Fibroblast of lung (primary cell): ENCODE measurements at regions not wholly inside any gene's neighbourhood (a gene's known extent, or its start where the extent isn't known, plus 50 kb on each side); places are given as distances from the start of the nearest gene placed in this dataset.

Source experiments
- DNase-seq, 2 donors: peaks; one replicate each; pipeline versions ENCODE4 v3.0.0 to v3.0.0-alpha.2; 2010; ENCODE audit warnings: low read depth in 2 of 2
- H2AFZ ChIP-seq: 2 replicates; pipeline ENCODE4 v1.5.1; 2012; ENCODE audit warnings: low read length, control low read depth, inconsistent platforms
- H3K27ac ChIP-seq: 2 replicates; pipeline ENCODE4 v1.5.1; 2011; ENCODE audit warnings: low read length, control low read depth; ENCODE audit not compliant: insufficient read depth
- H3K27me3 ChIP-seq: 2 replicates; pipeline ENCODE4 v1.5.1; 2011; ENCODE audit warnings: mild to moderate bottlenecking, low read length; ENCODE audit not compliant: control insufficient read depth, insufficient read depth
- H3K36me3 ChIP-seq: 2 replicates; pipeline ENCODE4 v1.5.1; 2011; ENCODE audit warnings: low read length; ENCODE audit not compliant: control insufficient read depth, insufficient read depth
- H3K4me1 ChIP-seq: 2 replicates; pipeline ENCODE4 v1.5.1; 2011; ENCODE audit warnings: low read length; ENCODE audit not compliant: control insufficient read depth, insufficient read depth; ENCODE audit errors: extremely low read depth
- H3K4me2 ChIP-seq: 2 replicates; pipeline ENCODE4 v1.5.1; 2011; ENCODE audit warnings: low read length, control low read depth; ENCODE audit not compliant: insufficient read depth; ENCODE audit errors: extremely low read depth
- H3K4me3 ChIP-seq, 4 experiments: fragments of 200-600 bp in 1 of 4; sonication (generic) in 1 of 4; replicated peaks in 1 of 4; 2 replicates each; pipeline ENCODE4 v1.5.1; 2011 to 2016; ENCODE audit warnings: low read length in 4 of 4, low read depth in 3 of 4, mild to moderate bottlenecking in 3 of 4, control low read depth in 2 of 4, inconsistent platforms in 1 of 4, mixed read lengths in 1 of 4; ENCODE audit not compliant: insufficient read depth in 1 of 4; ENCODE audit errors: control extremely low read depth in 1 of 4
- H3K79me2 ChIP-seq: 2 replicates; pipeline ENCODE4 v1.5.1; 2012; ENCODE audit warnings: mild to moderate bottlenecking, low read length, inconsistent platforms; ENCODE audit not compliant: control insufficient read depth, insufficient read depth
- H3K9ac ChIP-seq: 2 replicates; pipeline ENCODE4 v1.5.1; 2011; ENCODE audit warnings: mild to moderate bottlenecking, low read length, control low read depth; ENCODE audit not compliant: insufficient read depth
- H3K9me3 ChIP-seq: 2 replicates; pipeline ENCODE4 v1.5.1; 2012; ENCODE audit warnings: low read depth, low read length; ENCODE audit not compliant: control insufficient read depth, insufficient read depth
- H4K20me1 ChIP-seq: 2 replicates; pipeline ENCODE4 v1.5.1; 2011; ENCODE audit warnings: low read length; ENCODE audit not compliant: control insufficient read depth, insufficient read depth; ENCODE audit errors: extremely low read depth
- EZH2 ChIP-seq: IDR thresholded peaks from 2 replicates; pipeline ENCODE4 v1.5.1; 2012; ENCODE audit warnings: low read length, control low read depth, mild to moderate bottlenecking; ENCODE audit errors: missing control alignments
- TF ChIP-seq, protein P1 (sequence below), 2 donors: IDR thresholded peaks in 1 of 2; conservative IDR thresholded peaks in 1 of 2; 1 replicate in 1 of 2; 2 replicates in 1 of 2; pipeline ENCODE4 v1.5.1; 2011 to 2012; ENCODE audit warnings: low read length in 2 of 2, control low read depth in 1 of 2, inconsistent platforms in 1 of 2, low read depth in 1 of 2, mild to moderate bottlenecking in 1 of 2

- Histone ChIP-seq H3K4me1 (peaks cover 2% of the 10 kb centered on the region), H3K4me3 (no peak overlapping the region)
Measured at GRCh38 chr18:59839931-59840685, 59.7 kb upstream of the PMAIP1 start.

DNA sequence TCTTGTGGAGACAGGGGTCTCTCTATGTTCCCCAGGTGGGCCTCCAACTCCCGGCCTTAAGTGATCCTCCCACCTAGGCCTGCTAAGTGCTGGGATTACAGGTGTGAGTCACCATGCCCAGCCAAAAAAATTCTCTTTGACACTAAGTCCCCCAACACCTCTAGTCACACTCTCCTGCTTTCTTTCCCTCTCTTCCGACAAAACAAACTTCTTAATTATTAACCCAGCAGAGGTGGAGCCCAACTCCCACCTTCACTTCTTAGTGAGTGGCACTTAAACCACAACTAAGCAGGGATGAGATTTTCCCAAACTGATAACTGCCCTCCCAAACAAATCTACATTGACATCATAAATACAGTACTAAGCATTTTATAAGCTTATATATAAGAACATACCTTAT, 60.5 kb upstream of the PMAIP1 start:
- no peak overlapping the region for H3K9ac ChIP-seq
- no peak overlapping the region for H2AFZ ChIP-seq
- no peaks in the 10 kb centered on the region for H3K79me2 ChIP-seq
- H3K4me2 ChIP-seq = no peak overlapping the region
- no peak overlapping the region for H3K4me3 ChIP-seq
- no peaks in the 10 kb centered on the region for H3K9me3 ChIP-seq
- H3K4me1 ChIP-seq = peaks cover 2% of the 10 kb centered on the region
- TF ChIP-seq, protein P1, sequence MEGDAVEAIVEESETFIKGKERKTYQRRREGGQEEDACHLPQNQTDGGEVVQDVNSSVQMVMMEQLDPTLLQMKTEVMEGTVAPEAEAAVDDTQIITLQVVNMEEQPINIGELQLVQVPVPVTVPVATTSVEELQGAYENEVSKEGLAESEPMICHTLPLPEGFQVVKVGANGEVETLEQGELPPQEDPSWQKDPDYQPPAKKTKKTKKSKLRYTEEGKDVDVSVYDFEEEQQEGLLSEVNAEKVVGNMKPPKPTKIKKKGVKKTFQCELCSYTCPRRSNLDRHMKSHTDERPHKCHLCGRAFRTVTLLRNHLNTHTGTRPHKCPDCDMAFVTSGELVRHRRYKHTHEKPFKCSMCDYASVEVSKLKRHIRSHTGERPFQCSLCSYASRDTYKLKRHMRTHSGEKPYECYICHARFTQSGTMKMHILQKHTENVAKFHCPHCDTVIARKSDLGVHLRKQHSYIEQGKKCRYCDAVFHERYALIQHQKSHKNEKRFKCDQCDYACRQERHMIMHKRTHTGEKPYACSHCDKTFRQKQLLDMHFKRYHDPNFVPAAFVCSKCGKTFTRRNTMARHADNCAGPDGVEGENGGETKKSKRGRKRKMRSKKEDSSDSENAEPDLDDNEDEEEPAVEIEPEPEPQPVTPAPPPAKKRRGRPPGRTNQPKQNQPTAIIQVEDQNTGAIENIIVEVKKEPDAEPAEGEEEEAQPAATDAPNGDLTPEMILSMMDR (conservative IDR thresholded peaks at IDR 0.05 in 1 of 2, IDR thresholded peaks at IDR 0.05 in 1 of 2; ENCODE audit: low read depth in 1 of 2, low read length in 2 of 2) = no peak
- TF ChIP-seq EZH2 = no peak
- no peaks in the 10 kb centered on the region for H3K36me3 ChIP-seq
- H4K20me1 ChIP-seq = no peaks in the 10 kb centered on the region
- DNase-seq = no peak
- H3K27me3 ChIP-seq = no peaks in the 10 kb centered on the region
- H3K27ac ChIP-seq = no peak overlapping the region

More at GRCh38 chr18:59839931-59840685, 59.7 kb upstream of the PMAIP1 start:
- Histone ChIP-seq H3K27ac (no peak overlapping the region), H3K9me3 (no peaks in the 10 kb centered on the region), H3K79me2 (no peaks in the 10 kb centered on the region), H2AFZ (no peak overlapping the region), H3K9ac (no peak overlapping the region), H3K4me2 (no peak overlapping the region), H4K20me1 (no peaks in the 10 kb centered on the region), H3K36me3 (no peaks in the 10 kb centered on the region), H3K27me3 (no peaks in the 10 kb centered on the region)
- TF ChIP-seq EZH2 = no peak
- TF ChIP-seq, protein P1 (conservative IDR thresholded peaks at IDR 0.05 in 1 of 2, IDR thresholded peaks at IDR 0.05 in 1 of 2; ENCODE audit: low read depth in 1 of 2, low read length in 2 of 2) = peak; percentile 3 to 26
- peak in 1 of 2 donors; percentile 35 for DNase-seq

- DNase-seq = peak; percentile 50 to 75
- Histone ChIP-seq H3K4me3 (no peak overlapping the region), H4K20me1 (no peaks in the 10 kb centered on the region), H3K27ac (no peak overlapping the region), H3K9ac (no peak overlapping the region), H3K27me3 (no peaks in the 10 kb centered on the region), H2AFZ (peak overlapping the region; percentile 62), H3K36me3 (no peaks in the 10 kb centered on the region), H3K4me1 (peaks cover 2% of the 10 kb centered on the region), H3K79me2 (no peaks in the 10 kb centered on the region), H3K4me2 (no peak overlapping the region), H3K9me3 (no peaks in the 10 kb centered on the region)
- TF ChIP-seq, protein P1 (conservative IDR thresholded peaks at IDR 0.05 in 1 of 2, IDR thresholded peaks at IDR 0.05 in 1 of 2; ENCODE audit: low read depth in 1 of 2, low read length in 2 of 2) = peak; percentile 90 to 94
- TF ChIP-seq EZH2 = no peak
Measured at GRCh38 chr18:59837586-59837985, 62.2 kb upstream of the PMAIP1 start.
